ENCODE measurements at regions not wholly inside any gene's neighbourhood (a gene's known extent, or its start where the extent isn't known, plus 50 kb on each side); places are given as distances from the start of the nearest gene placed in this dataset.

DNA sequence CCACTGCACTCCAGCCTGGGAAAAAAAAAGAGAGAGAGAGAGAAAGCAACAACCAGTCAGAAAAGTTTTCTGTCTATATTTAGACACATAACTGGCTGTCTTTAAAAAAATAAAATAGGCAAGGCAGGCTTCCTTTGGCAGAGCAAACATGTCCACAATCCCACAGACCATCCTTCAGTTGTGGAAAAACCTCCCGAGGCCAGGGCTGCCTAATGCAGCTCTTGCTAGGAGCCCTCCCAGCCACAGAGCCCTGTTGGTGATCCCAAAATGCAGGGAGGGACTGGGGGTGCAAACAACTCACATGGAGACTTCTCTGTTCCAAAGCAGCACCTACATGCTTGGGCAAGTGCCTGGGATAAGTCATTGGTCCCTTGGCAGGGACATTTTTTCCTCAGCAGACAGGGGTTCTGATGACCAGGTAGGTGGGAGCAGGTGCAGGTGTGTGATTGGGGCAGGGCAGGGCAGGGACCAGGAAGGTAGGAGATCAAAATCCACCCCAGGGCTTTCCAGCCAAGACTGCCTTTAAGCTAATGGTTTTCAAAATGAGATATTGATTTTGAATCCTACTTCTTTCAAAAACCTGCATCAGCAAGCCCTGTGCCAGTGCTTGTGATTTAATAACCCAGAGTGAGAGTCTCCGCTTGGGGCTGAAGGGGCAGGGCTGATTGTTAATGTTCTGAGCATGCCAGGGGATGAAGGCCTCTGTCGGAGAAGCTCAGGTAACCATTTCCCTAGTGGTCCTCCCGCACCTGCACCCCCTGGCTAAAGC is 178.5 kb downstream of the USP12 start:
- Histone ChIP-seq H3K4me2 (no peak overlapping the region), H4K20me1 (ENCODE audit: insufficient read depth, poor library complexity, severe bottlenecking) (no peaks in the 10 kb centered on the region), H3K36me3 (replicated peaks; ENCODE audit: insufficient read depth, low read depth) (no peaks in the 10 kb centered on the region), H3K4me3 (no peak overlapping the region), H3K9me3 (ENCODE audit: low read depth) (no peaks in the 10 kb centered on the region), H3K79me2 (no peaks in the 10 kb centered on the region), H3K27me3 (no peaks in the 10 kb centered on the region), H3K27ac (no peak overlapping the region), H2AFZ (no peak overlapping the region), H3K9me2 (replicated peaks; ENCODE audit: insufficient read depth) (no peaks in the 10 kb centered on the region), H3K4me1 (ENCODE audit: insufficient read depth) (peaks cover 12% of the 10 kb centered on the region)
- DNase-seq (ENCODE audit: low spot score), result no peak
- TF ChIP-seq EZH2 (IDR thresholded peaks at IDR 0.05; ENCODE audit: borderline replicate concordance) (no peak), EZH2phosphoT487 (IDR thresholded peaks at IDR 0.05; ENCODE audit: low read depth, severe bottlenecking, unreplicated experiment) (no peak)
- TF ChIP-seq, protein P1, sequence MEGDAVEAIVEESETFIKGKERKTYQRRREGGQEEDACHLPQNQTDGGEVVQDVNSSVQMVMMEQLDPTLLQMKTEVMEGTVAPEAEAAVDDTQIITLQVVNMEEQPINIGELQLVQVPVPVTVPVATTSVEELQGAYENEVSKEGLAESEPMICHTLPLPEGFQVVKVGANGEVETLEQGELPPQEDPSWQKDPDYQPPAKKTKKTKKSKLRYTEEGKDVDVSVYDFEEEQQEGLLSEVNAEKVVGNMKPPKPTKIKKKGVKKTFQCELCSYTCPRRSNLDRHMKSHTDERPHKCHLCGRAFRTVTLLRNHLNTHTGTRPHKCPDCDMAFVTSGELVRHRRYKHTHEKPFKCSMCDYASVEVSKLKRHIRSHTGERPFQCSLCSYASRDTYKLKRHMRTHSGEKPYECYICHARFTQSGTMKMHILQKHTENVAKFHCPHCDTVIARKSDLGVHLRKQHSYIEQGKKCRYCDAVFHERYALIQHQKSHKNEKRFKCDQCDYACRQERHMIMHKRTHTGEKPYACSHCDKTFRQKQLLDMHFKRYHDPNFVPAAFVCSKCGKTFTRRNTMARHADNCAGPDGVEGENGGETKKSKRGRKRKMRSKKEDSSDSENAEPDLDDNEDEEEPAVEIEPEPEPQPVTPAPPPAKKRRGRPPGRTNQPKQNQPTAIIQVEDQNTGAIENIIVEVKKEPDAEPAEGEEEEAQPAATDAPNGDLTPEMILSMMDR (IDR thresholded peaks at IDR 0.05; ENCODE audit: poor library complexity), result no peak
- WGBS (ENCODE audit: low lambda C conversion rate, missing lambda C conversion rate), result 85% methylated on average over 4 of the region's 4 CpGs

DNA sequence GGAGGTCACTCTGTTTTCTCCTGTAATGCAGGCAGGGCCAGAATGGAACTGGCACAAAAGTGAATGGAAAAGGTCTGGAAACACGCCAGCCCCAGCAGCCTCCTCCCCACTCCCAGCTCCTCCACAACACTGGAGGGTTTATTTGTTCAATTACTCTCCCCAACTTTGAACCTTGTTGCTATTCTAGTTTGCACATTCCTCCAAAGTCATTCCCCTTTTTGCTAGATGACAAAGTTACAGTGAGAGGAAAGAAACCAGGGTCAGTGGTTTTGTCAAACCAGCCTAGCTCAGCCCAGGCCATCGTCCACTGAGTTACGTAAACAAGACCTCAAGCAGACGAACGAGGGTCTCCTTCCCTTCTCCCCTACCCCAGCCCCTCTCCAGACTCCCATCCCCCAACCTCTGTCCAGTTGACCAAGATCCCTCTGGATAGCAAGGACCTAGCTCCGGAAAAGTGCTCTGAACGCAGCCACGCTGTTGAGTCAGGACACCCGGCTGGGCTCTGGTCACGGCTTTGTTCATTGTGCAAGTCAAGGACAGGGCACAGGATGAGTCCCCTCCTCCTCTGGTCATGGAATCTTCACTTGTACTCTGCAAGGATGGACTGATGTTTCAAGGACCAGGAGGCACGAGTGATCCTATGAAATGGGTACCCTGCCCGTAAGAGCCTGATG is 180.0 kb downstream of the USP12 start:
- TF ChIP-seq EZH2phosphoT487 (IDR thresholded peaks at IDR 0.05; ENCODE audit: low read depth, severe bottlenecking, unreplicated experiment) (no peak), EZH2 (IDR thresholded peaks at IDR 0.05; ENCODE audit: borderline replicate concordance) (no peak)
- TF ChIP-seq, protein P1 (IDR thresholded peaks at IDR 0.05; ENCODE audit: poor library complexity), result no peak
- H3K4me3 ChIP-seq, result no peak overlapping the region
- WGBS (ENCODE audit: low lambda C conversion rate, missing lambda C conversion rate), result 89% methylated on average over 8 of the region's 12 CpGs
- H3K27ac ChIP-seq, result peak overlapping the region; percentile 46
- H2AFZ ChIP-seq, result no peak overlapping the region
- H3K27me3 ChIP-seq, result no peaks in the 10 kb centered on the region
- no peaks in the 10 kb centered on the region for H3K9me3 ChIP-seq (ENCODE audit: low read depth)
- H3K79me2 ChIP-seq, result no peaks in the 10 kb centered on the region
- H3K36me3 ChIP-seq (replicated peaks; ENCODE audit: insufficient read depth, low read depth), result no peaks in the 10 kb centered on the region
- peaks cover 12% of the 10 kb centered on the region for H3K4me1 ChIP-seq (ENCODE audit: insufficient read depth)
- H3K4me2 ChIP-seq, result no peak overlapping the region
- peak; percentile 57 for DNase-seq (ENCODE audit: low spot score)
- no peaks in the 10 kb centered on the region for H4K20me1 ChIP-seq (ENCODE audit: insufficient read depth, poor library complexity, severe bottlenecking)
- no peaks in the 10 kb centered on the region for H3K9me2 ChIP-seq (replicated peaks; ENCODE audit: insufficient read depth)

DNA sequence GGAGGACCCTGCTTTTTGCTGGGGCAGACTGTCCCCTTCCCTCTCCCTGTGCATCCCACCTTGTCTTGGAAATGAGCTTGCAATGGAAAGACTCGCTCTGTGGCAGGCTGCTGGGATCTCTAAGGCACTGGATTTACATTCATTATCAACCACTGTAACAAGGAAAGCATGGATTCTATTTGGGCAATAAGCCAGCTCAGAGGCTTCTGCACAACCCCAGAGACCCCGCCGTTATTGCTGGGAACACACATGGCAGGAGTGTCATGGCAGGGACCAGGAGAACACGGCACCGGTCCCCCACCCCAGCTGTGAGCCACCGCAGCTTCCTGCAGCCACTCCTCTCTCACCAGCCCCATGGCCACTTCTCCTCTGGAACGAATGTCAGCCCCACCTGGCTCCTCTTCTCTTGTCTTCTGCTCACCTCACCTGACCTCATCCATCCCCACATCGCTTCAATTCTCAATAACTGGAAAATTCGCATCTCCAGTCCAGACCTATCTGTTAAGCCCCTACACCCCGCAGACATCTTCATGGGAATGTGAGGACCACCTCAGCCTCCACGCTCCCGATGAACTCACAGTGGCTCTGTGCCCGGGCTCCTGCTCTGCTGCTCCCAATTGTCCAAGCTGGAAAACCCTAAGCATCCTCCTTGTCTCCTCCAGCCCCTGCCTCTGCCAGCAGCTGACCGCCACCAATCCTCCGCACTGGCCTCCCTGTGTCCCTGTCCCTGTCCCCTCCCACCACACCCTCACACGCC is 181.5 kb downstream of the USP12 start:
- Histone ChIP-seq H3K4me2 (no peak overlapping the region), H3K9me3 (ENCODE audit: low read depth) (no peaks in the 10 kb centered on the region), H3K27ac (no peak overlapping the region), H2AFZ (no peak overlapping the region), H3K36me3 (replicated peaks; ENCODE audit: insufficient read depth, low read depth) (no peaks in the 10 kb centered on the region), H3K4me3 (no peak overlapping the region), H3K27me3 (no peaks in the 10 kb centered on the region), H3K4me1 (ENCODE audit: insufficient read depth) (peaks cover 12% of the 10 kb centered on the region), H3K79me2 (no peaks in the 10 kb centered on the region), H3K9me2 (replicated peaks; ENCODE audit: insufficient read depth) (no peaks in the 10 kb centered on the region), H4K20me1 (ENCODE audit: insufficient read depth, poor library complexity, severe bottlenecking) (no peaks in the 10 kb centered on the region)
- 94% methylated on average over 14 of the region's 16 CpGs for WGBS (ENCODE audit: low lambda C conversion rate, missing lambda C conversion rate)
- no peak for DNase-seq (ENCODE audit: low spot score)
- TF ChIP-seq, protein P1 (IDR thresholded peaks at IDR 0.05; ENCODE audit: poor library complexity), result no peak
- TF ChIP-seq EZH2 (IDR thresholded peaks at IDR 0.05; ENCODE audit: borderline replicate concordance) (no peak), EZH2phosphoT487 (IDR thresholded peaks at IDR 0.05; ENCODE audit: low read depth, severe bottlenecking, unreplicated experiment) (no peak)
